ENCODE measurements at regions not wholly inside any gene's neighbourhood (a gene's known extent, or its start where the extent isn't known, plus 50 kb on each side); places are given as distances from the start of the nearest gene placed in this dataset.

DNA sequence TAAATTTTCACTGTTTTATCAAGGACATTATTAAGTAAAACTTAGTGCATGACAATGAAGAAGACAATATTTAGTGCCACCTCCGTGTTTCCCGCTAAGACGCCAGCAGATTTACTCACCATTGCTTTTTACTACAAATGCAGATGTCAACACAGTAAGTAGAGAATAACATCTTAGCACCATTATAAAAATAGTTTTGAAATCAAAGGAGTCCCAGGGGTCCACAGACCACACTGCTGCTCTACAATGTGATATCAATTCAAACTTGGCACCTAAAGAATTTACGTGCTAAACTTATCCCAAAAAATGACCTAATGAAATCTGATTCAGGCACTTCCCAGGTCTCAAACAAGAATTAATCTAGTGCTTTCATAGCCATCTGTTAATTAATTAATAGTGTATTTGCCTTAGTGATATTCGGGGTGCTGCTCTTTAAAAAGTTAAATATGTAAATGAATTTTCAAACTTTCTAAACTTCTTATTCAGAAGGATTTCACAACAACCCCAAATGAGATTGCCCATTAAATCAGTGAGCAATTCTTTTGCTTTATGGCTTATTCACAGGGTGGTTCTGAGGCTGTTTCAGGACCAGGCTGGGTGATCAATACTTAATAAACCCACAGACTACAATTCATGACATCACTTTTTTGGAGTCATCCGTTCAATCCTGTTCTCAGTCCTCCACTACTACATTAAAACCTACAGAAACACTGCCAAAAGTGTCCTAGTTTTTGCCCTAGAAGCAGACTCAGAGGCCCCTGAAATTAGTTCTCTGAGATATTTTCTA, 161.3 kb upstream of the LMNTD1 start:
- DNase-seq (ENCODE audit: low read depth): no peak

DNA sequence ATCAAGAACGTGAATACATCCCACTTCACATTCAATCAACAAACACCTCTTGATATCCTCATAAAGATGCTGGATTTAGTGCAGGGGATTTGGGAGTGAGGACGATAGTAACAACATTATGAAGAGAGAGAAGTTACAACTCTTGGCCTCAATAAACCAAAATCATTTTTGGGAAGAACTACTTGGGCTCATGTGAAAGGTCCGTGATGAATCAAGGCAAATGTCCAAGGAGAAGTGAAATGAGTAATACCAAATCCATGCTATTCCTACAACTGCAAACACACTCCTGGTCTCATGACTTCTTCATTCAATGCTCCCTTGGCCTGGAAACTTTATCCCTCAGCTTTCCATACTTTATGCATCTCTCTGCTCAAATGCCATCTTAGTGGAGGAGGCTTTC, 162.0 kb upstream of the LMNTD1 start:
- no peak for DNase-seq (ENCODE audit: low read depth)

DNA sequence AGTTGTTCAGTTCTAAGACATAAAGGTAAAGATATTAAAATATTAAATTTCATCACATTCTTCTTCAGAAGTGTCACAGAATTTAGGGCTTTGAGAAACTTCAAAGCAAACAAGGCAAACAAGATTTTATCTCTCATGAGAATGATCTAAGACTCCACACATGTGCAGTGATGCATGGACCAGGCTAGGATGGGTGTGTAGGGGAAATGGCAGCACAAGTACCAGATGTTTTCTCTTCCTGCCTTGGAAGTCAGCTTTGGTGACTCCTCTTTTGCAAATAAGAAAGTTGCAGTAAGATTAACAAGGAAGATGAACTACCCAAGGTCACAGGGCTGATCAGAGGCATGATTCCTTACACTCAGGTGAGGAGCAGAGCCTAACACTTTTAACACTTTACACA, 163.8 kb upstream of the LMNTD1 start:
- DNase-seq (ENCODE audit: low read depth): peak; percentile 10

DNA sequence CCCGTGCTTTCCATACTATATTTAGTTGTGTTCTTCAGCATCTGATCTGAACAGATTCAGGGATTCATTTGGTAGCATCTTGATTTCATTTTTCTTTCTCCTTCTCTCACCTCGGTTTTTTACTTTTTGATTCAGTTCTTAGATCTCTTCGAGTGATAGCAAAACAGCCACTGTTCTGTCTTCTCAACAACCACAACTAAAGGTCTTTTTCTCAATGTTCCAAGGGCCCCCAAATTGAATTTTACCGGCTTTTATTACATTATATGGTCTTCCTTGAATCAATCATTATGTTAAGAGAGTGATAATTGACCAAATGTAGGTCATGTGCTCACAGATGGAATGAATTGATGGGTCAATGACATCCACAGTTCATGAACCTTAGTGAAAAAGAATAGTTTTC, 164.5 kb upstream of the LMNTD1 start:
- DNase-seq (ENCODE audit: low read depth): no peak

DNA sequence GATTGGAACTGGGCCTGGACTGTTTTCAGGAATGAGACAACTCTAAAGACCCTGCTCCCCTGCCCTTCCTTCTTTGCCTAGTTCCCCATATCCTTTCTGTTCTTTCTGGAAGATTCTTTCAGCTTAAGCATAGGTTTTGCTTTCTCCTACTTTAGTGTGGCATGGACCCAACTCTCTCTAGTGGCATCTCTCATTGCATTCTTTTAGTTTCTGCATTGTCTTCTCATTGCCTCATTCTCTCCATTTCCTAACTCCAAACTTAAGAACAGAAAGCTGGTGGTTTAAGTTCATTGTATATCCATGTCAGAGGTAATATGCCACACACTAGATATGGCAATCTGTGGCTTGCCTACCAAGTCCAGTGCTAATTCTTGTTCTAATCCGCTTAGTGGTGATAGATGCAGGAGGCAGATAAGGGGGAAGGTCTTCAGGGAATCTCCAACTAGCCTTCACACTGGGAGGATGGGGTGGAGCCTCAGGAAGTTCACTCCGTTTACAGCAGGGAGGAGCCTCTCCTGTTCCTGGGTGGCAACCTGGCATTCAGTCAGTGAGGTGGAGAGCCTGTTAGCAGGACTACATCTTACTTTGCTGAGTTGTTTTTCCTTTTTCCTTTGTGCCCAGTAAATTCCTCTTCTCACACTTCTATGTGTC, 165.1 kb upstream of the LMNTD1 start:
- no peak for DNase-seq (ENCODE audit: low read depth)

DNA sequence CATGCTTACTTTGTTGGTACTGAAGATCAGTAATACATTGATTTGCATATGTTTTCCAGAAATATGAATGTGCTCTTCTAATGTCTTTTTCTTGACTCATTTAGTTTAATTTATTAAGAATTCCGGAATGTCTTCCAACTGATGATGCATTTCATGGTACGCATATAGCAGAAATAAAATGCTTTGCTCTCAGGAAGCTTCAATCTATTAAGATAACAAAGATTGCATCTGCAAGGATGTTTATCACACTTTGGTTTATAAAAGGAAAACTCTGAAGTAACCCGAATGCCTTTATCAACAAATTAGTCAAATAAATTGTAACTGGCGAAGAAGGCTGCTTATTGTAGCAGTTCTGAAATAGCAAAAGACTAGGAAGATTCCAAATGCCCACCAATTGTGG, 166.4 kb upstream of the LMNTD1 start:
- no peak for DNase-seq (ENCODE audit: low read depth)

DNA sequence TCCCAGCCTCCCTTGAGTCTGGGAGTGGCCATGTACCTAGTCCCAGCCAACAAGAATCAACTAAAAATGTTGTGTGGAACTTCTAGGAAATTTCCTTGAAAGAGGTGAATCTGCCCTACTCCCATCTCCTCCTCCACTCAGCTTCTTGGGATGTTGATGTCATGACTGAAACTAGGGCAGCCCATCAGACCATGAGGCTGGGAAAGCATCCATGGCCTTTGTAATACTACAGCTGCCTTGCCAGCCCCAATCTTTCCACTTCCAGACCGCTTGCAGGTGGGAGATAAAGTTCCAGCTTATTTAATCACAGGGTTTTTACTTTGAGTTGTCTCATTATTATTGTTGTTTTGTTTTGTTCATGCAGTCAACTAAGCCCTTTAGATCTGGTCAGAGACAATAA, 170.3 kb upstream of the LMNTD1 start:
- no peak for DNase-seq (ENCODE audit: low read depth)

DNA sequence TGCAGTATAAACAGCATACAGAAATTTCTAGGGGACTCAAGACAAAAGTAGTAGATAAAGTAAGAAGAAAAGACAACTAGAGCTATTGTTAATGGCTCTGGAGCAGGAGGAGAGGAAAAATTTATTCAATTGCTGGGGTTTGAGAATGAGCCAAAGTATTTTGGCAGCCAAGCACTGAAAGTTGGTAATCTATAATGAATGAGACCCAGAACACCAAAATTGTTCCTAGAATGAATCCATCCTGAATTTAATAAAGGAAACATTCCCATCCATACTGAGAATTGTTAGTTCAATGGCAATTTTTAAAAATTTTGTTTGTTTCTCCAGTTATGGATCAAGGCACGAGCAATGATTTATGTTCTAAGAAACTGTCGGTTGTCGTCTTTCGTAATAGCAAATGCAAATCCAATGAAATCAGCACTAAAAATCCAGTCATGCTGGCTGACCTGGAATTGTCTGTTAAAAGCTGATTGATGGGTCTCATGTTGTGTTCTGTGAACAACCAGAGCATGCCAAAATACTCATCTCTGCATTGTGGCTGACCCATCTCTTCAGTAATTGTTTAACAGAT, 170.9 kb upstream of the LMNTD1 start:
- DNase-seq (ENCODE audit: low read depth): no peak

DNA sequence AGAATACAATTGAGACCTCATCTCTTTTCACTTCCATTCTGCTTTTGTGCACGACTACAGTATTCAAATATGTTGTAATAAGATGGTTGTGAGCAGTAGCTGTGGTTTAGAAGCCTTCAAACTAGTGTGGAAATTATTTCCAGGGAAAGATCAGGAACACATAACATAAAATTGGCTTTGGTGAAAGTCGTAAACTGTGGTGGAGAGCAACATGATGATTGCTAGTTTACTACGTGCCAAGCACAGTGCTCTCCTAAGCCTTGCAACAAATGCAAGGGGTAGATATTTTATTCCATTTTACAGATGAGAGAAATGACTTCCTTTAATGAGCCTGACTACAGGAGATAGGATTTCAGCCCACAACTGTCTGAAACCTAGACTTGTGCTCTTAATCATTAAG, 172.4 kb upstream of the LMNTD1 start:
- no peak for DNase-seq (ENCODE audit: low read depth)

DNA sequence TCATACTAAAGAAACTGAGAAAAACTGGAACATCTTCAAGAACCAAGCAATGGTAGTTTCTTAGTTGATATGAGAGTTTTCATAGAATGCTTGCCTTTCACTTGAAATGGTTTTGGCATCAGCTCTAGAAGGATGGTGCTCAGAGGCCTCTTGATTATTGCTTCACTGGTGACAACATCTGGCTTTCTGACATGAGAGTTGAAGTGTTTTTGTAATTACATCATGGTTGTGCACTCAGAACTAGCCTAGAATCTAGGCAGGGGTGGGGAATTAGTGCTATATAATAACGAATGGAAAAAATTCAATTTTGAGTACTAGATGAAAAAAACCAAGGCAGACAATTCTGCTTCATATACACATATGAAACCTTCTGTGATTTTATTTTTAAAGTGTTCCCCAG, 172.8 kb upstream of the LMNTD1 start:
- no peak for DNase-seq (ENCODE audit: low read depth)

DNA sequence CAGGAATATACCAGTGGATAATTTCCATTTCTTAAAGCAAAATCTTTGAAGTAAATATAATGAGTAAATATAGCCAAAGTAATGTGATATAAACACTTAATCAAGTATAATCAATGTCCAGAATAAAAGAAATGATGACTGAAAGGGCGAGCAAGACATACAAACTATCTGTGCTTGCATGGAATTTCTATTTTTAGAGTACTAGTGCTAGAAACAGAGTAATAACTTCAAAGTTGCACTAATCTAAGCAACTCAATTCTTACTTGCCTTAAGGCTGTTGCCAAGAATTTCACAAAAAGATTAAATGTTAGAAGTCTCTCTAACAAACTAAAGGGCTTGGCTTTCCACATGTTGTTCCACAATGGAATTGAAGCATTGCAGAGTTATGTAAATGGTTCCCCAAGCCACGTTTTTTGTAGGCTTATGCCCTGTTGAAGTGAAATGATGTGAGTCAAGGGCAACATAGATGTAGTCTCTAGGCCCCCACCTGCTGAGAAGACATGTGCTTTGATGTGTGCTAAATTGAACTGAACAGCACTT, 175.0 kb upstream of the LMNTD1 start:
- no peak for DNase-seq (ENCODE audit: low read depth)

DNA sequence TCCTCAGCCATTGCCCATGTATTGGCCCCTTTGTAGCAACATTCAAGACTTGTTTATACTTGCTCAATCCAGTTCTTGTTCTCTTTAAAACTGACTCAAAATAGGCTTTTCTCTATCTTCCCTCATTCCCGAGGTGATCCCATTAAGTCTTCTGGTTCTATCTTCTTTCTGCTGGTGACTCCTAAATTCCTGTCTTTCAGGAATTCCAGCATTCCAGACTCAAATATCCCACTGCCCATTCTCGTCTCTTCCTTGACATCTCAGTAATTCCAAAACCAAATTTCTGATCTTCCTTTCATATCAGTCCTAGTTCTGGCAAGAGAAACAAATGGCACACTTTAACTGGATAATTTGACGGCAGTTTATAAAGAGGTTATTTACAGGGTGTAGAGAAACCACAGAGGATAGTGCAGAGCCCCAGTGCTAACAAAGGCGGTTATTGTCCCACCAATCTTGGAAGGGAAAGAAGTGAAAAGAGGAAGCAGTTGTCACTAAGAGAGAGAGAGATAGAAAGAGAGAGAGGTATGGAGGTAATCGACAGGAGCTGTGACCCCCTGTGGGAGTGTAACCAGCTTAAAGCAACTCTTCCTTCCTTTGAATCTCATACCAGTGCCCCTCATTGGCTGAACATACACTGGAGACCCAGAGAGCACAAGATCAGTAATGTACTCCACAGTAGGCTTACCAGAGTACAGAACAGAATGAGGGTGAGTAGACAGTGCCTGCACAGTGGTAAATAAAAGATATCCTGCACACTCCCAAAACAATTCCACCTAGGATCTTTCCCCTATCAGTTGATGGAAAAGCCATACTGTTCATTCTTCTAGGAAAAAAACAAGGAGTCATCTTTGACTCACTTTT, 177.6 kb upstream of the LMNTD1 start:
- DNase-seq (ENCODE audit: low read depth): no peak

DNA sequence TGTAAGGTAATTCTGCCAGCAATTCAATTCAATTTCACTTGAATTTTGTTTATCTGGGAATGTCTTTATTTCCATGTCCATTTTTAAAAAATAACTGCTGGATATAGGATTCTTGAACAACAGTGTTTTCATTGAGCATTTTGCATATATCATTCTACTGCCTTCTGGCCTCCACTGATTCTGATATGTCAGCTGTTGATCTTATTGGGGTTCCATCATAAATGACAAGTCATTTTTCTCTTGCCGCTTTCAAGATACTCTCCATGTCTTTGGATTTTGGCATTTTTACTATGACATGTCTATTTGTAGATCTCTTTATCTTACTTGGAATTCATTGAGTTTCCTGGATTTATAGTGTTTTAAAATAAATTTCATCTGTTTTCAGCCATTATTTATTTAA, 180.5 kb upstream of the LMNTD1 start:
- no peak for DNase-seq (ENCODE audit: low read depth)

DNA sequence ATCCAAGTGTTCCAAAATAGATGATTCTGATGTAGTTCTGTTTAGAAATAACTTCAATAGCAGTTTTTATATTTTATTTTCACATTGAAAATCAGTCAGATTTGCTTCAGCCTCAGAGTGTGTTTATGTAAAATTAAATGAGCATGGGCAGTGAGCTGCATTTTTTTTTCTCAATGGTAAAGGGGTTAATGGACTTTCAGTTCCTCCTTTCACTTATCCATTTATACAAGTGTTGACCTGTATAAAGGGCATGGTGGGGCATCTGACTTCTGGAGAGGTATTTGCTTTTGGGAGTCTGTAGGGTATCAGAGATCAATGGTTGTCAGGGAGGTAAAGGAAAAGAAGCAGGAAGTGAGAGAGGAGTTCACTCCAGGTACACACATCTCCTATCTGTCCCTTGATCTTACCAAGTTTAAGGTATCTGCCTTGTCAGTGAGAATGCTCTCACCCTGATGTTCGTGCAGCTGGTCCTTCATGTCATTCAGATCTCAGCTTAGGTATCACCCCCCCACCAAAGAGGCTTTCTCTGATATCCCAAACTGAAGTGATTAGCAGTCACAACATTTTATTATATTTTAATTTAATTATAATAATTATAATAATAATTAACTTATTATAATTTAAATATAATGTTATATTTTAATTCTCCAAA, 181.6 kb upstream of the LMNTD1 start:
- DNase-seq (ENCODE audit: low read depth): no peak

DNA sequence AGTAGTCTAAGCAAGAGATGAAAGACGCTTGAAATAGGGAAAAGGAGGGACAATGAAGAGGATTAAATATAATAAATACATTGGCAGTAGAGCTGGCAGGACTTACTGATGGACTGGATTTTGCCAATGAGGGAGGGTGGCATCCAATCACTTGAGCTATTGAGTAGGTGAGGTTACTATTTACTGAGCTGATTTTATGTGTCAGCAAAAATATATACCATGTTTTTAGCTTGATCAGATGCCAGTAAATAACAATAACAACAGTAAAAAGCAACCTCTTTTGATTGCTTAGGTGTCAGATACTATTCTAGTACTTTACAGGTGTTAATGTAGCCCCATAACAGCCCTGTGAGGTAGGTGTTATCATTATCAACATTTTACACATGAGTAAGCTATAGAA, 187.5 kb upstream of the LMNTD1 start:
- DNase-seq (ENCODE audit: low read depth): no peak

DNA sequence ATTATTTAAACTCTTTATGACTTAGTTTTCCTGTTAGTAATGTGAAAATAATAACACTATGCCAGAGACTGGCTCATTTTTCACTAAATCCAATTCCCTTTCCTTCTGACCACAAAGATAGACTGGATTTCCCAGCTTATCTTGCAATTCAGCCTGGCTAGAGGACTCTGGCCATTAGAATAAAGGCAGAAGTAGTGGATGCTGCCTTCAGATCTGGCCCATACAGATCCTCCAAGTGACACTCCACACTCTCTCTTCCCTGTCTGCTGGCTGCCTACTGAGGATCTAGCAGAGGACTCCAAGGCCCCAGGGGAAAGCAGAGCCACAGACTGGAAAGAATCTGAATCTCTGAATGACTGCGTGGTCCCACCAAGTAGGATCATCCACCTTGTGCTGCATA, 188.8 kb upstream of the LMNTD1 start:
- no peak for DNase-seq (ENCODE audit: low read depth)

DNA sequence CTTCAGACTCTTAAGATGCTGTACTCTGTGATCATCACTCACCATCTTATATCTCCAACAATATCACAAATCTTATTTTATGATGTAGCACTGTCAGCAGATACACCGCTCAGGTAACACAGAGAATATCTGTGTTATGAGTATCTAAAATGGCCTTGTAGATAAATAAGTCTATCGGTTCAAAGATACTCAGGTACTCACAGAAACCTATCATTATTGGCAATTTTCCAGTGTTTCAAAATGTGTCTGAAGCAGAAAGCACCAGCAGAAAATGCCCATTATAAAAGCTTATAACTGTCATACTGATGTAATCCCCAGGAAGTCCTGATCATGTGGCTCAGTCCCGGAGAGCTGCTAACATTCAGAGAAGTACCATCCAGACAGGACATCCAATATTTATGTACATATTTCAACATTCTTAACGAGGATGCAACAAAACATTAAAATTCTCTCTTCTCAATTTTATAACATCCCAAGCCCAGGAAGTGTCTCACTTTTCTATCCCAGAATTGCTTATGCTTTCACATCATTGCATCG, 190.7 kb upstream of the LMNTD1 start:
- no peak for DNase-seq (ENCODE audit: low read depth)

DNA sequence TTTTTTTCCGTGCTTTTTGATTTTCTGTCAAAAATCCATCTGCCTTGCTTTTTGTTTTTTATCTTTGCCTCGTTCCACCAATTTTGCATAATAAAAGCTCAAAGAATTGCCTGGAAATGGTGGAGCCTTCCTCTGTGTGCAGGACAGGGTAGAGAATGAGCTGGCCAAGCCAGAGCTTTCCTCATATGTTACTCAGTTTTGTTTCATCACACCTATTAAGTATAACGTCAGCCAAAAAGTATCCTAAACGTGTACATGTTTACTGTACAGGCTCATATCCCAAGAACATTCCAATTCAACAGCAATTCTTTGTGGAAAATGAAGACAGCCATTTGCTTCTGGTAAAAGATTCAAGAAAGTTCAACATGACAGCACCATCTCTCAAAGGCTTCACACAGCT, 191.2 kb upstream of the LMNTD1 start:
- DNase-seq (ENCODE audit: low read depth): peak; percentile 4

DNA sequence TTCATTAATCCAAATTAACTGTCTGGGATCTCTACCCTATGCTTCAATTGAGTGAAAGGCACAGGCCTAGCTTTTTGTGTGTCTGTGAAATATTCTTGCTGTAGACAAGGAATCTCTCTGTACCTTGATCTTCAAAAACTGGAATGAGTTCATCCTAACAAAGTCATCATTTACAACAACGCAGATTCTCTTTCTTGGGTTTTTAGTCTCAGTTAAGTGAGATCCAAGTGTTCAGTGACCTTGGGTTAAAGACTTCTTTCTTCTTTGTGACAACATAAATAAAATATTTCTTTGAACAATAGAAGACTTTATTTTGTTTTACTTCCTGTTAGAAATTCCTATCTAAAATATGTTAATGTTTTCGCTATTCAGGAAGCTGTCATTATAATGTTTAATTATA, 192.2 kb upstream of the LMNTD1 start:
- no peak for DNase-seq (ENCODE audit: low read depth)

DNA sequence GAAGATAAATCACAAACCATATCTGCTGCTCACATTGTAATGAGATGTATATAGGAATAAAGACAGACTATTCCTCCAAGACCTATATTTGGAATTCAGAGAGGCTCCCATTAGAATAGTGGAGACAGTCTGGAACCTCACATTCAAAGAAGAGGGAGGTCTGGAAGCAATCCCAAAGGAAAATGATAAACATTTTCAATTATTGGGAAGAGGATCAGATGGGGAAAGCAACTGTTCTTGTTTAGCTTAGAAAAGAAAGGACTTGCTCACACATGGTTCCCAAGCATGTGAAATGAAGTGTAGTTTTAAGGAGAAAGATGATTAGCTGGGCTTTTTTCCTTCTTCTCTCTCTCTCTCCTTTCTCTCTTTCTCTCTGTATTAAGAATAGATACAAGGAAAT, 193.0 kb upstream of the LMNTD1 start:
- DNase-seq (ENCODE audit: low read depth): no peak

DNA sequence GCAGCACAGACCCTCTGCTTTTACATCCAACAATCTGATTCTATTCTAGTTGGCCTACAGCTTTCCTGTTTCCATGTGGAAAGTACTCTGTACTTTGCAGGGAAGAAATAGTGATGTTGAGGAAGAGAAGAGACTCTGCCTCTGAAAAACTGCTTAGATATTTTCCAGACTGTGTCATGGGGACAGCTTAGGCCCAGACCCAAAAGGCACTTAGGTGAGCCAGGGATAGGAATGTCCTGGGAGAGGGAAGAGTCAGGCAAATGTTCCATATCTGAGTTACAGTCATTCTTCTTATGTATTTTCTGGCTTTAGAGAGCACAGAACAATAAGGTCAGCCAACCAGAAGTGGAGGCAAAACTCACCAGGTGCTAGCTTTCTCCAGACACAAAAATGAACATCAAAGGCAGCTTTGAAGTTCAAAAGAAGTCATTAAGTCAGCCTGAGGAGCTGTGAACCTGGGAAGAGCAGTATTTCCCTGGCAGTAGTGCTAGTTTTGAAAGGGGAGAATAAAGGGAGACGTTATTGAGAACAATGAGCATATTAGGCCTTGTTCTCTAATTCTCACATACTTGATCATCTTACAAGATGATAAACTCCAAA, 199.7 kb upstream of the LMNTD1 start:
- no peak for DNase-seq (ENCODE audit: low read depth)

All from ELR (cell line).